ENCODE measurements at regions not wholly inside any gene's neighbourhood (a gene's known extent, or its start where the extent isn't known, plus 50 kb on each side); places are given as distances from the start of the nearest gene placed in this dataset.

DNA sequence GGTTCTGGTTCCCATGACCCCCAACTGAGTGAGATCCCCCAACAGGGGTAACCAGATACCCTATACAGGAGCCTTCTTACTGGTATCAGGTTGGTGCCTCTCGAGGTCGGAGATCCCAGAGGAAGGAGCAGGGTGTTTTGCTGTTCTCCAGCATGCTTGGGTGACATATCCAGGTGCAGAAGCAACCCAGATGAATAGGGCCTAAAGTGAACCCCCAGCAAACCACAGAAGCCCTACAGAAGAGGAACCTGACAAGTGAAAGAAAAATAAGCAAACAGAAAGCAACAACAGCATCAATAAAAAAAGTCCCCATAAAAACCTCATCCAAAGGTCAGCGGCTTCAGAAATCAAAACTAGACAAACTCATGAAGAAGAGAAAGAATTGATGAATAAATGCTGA, 633.4 kb upstream of the CXADR start:
- Mint-ChIP-seq H3K36me3 (peaks cover 4% of the 10 kb centered on the region), H3K27me3 (no peaks in the 10 kb centered on the region), H3K4me3 (no peak overlapping the region), H3K9me3 (peaks cover 11% of the 10 kb centered on the region), H3K4me1 (ENCODE audit: unreplicated experiment) (no peaks in the 10 kb centered on the region), H3K27ac (no peak overlapping the region)
- no peak for DNase-seq (ENCODE audit: extremely low spot score, unreplicated experiment)
- TF ChIP-seq CTCF (conservative IDR thresholded peaks at IDR 0.05), result no peak

DNA sequence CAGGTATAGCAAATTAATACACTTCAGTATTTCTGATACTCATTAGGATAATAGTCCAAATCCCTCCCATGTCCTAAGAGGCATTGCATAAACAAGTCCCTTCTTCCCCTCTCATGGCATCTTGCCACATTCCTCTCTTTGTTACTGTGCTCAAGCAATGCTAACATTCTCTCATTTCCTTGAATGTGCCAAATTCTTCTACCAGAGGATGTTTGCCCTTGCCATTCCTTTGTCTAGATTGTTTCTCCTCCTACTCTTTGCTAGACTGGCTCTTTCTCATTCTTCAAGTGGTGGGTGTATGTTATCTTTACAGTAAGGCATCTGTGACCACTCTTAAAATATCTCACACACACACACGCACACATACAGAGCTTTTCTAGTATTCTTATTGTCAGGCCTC, 621.0 kb upstream of the CXADR start:
- peaks cover 8% of the 10 kb centered on the region for H3K9me3 Mint-ChIP-seq
- DNase-seq (ENCODE audit: extremely low spot score, unreplicated experiment), result no peak
- H3K27me3 Mint-ChIP-seq, result no peaks in the 10 kb centered on the region
- TF ChIP-seq CTCF (conservative IDR thresholded peaks at IDR 0.05), result no peak
- no peak overlapping the region for H3K27ac Mint-ChIP-seq
- peak overlapping the region; percentile 13 for H3K4me3 Mint-ChIP-seq
- H3K36me3 Mint-ChIP-seq, result no peaks in the 10 kb centered on the region
- H3K4me1 Mint-ChIP-seq (ENCODE audit: unreplicated experiment), result no peaks in the 10 kb centered on the region

DNA sequence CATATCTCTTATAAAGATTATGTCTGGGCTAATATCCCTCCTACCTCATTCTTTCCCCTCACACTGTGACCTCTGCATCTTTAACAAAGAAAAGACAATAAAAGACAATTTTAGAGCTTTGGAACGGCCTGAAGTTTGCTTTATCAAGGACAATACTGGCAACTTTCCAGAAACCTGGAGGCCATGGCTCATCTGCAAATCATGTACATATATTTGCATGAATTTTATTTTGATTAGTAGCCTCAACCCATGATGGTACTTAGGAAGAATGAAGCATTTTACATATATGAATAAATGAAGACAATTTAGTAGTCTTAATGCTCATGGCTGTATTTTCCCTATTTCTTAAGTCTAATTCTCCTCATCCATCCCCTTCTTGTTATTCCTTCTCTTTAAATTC, 612.2 kb upstream of the CXADR start:
- H3K4me1 Mint-ChIP-seq (ENCODE audit: unreplicated experiment), result no peaks in the 10 kb centered on the region
- DNase-seq (ENCODE audit: extremely low spot score, unreplicated experiment), result no peak
- H3K36me3 Mint-ChIP-seq, result no peaks in the 10 kb centered on the region
- no peak overlapping the region for H3K4me3 Mint-ChIP-seq
- no peaks in the 10 kb centered on the region for H3K27me3 Mint-ChIP-seq
- H3K27ac Mint-ChIP-seq, result no peak overlapping the region
- TF ChIP-seq CTCF (conservative IDR thresholded peaks at IDR 0.05), result no peak
- H3K9me3 Mint-ChIP-seq, result no peaks in the 10 kb centered on the region

DNA sequence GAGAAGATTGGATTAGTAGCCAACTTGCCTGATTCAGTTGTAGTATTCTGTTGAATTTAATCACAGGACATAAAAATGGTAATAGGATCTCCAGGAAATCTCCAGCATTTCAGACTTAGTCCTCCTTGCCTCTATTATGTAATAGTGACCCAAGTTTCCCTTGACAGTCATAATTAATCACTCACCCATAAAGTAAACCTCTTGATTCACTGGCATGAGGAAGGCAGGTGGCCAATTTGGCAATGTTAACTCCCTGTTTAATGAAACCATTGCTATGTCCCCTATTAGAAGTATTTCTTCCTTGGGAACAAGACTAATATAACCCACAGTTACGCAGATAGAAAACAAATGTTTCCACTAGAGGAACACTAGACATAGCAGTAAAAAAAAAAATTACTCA, 604.8 kb upstream of the CXADR start:
- no peak for TF ChIP-seq CTCF (conservative IDR thresholded peaks at IDR 0.05)
- Mint-ChIP-seq H3K4me1 (ENCODE audit: unreplicated experiment) (peaks cover 14% of the 10 kb centered on the region), H3K4me3 (no peak overlapping the region), H3K27ac (no peak overlapping the region), H3K27me3 (no peaks in the 10 kb centered on the region), H3K9me3 (peaks cover 4% of the 10 kb centered on the region), H3K36me3 (no peaks in the 10 kb centered on the region)
- DNase-seq (ENCODE audit: extremely low spot score, unreplicated experiment), result no peak

GRCh38 chr21:16910435-16911165, 602.2 kb upstream of the CXADR start:
- Mint-ChIP-seq H3K9me3 (peaks cover 17% of the 10 kb centered on the region), H3K36me3 (no peaks in the 10 kb centered on the region), H3K4me1 (ENCODE audit: unreplicated experiment) (peaks cover 14% of the 10 kb centered on the region), H3K27ac (peak overlapping the region; percentile 74), H3K4me3 (no peak overlapping the region), H3K27me3 (no peaks in the 10 kb centered on the region)
- TF ChIP-seq CTCF (conservative IDR thresholded peaks at IDR 0.05), result no peak
- DNase-seq (ENCODE audit: extremely low spot score, unreplicated experiment), result no peak

Measured in type B pancreatic cell (in vitro differentiated cells).